Upper lobe of left lung (tissue), 4 donors: ENCODE measurements at regions not wholly inside any gene's neighbourhood (a gene's known extent, or its start where the extent isn't known, plus 50 kb on each side); places are given as distances from the start of the nearest gene placed in this dataset.

Experiments used
- CTCF ChIP-seq, 6 experiments: fragments of 450-650 bp in 4 of 6; fragments of 200-600 bp in 2 of 6; sonication (generic) in 2 of 6; IDR thresholded peaks; one replicate each; pipeline ENCODE4 v1.5.1; 2016 to 2019; ENCODE audit warnings: antibody characterized with exemption in 6 of 6
- POLR2A ChIP-seq, 4 donors: fragments of 450-650 bp; IDR thresholded peaks; one replicate each; pipeline ENCODE4 v1.5.1; 2016 to 2017; ENCODE audit warnings: antibody characterized with exemption in 4 of 4, mild to moderate bottlenecking in 2 of 4
- POLR2AphosphoS5 ChIP-seq, 2 donors: sonication (generic); formaldehyde crosslinking; IDR thresholded peaks; one replicate each; pipeline ENCODE4 v1.5.1; 2017; ENCODE audit warnings: antibody characterized with exemption in 2 of 2

DNA sequence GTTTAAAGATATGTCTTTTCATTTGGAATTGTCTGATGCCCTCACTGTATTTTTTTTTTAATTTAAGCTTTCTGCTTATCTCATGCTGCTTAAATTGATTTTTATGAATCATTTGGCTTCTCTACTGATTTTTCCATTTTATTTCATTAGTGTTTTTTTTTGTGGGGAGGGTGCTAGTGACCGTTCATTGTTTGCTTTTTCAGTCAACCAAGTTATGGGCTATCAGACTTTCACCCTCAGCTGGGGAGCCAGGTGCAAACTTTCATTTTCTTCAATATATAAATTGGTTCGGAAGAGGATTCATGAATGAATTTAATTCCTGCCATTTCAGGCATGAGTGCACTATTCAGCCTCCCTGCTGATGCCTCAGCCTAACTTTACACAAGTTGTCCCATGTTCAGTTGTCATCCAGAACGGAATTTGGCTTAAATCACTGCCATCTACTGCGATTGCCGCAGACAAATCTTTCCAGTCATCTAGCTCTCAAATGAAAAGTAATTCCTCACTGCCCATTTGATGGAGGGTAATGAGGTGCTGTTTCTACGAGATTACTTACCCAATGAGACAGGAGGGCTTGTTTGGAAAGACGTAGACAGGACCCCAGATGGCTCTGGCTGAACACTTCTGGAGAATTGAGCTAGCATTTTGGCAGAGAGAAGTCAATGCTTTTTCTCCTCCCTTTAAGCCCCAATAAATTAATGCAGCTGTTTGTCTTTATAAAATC lies 89.9 kb upstream of the RORA start:
- TF ChIP-seq CTCF (IDR thresholded peaks at IDR 0.05) = no peak
- no peak for TF ChIP-seq POLR2A (IDR thresholded peaks at IDR 0.05)
- TF ChIP-seq POLR2AphosphoS5 (IDR thresholded peaks at IDR 0.05) = no peak
